22Rv1 (cell line): ENCODE measurements at regions not wholly inside any gene's neighbourhood (a gene's known extent, or its start where the extent isn't known, plus 50 kb on each side); places are given as distances from the start of the nearest gene placed in this dataset.

Experiments
- CTCF ChIP-seq: fragments of 450-650 bp; IDR thresholded peaks from 2 replicates; pipeline ENCODE4 v1.5.1; 2017; ENCODE audit warnings: mild to moderate bottlenecking
- ZFX ChIP-seq: fragments of 450-650 bp; IDR thresholded peaks from 2 replicates; pipeline ENCODE4 v1.6.1; 2017; ENCODE audit warnings: antibody characterized with exemption, borderline replicate concordance

- TF ChIP-seq CTCF (no peak), ZFX (no peak)
These were observed 169.7 kb upstream of the TBC1D5 start for GRCh38 chr3:17911986-17912760.
